Tibial nerve (tissue), 4 donors: ENCODE measurements at regions not wholly inside any gene's neighbourhood (a gene's known extent, or its start where the extent isn't known, plus 50 kb on each side); places are given as distances from the start of the nearest gene placed in this dataset.

ENCODE experiments used
- DNase-seq, 2 donors: peaks; one replicate each; pipeline ENCODE4 v3.0.0-alpha.2; 2019; ENCODE audit warnings: low spot score in 2 of 2
- H3K27ac ChIP-seq, 4 donors: fragments of 200-600 bp; sonication (generic) in 3 of 4; one replicate each; pipeline ENCODE4 v1.5.1; 2017 to 2019; ENCODE audit warnings: mild to moderate bottlenecking in 1 of 4
- H3K27me3 ChIP-seq, 2 donors: fragments of 200-600 bp; sonication (generic) in 1 of 2; one replicate each; pipeline versions ENCODE4 v1.5.1 to v1.6.0; 2017 to 2019
- H3K36me3 ChIP-seq, 3 donors: fragments of 200-600 bp; sonication (generic); one replicate each; pipeline ENCODE4 v1.5.1; 2018 to 2019
- H3K4me1 ChIP-seq, 4 donors: fragments of 200-600 bp; sonication (generic) in 3 of 4; one replicate each; pipeline ENCODE4 v1.5.1; 2017 to 2019
- H3K4me3 ChIP-seq, 4 donors: fragments of 200-600 bp; sonication (generic) in 3 of 4; one replicate each; pipeline ENCODE4 v1.5.1; 2017 to 2019; ENCODE audit warnings: mild to moderate bottlenecking in 1 of 4, moderate library complexity in 1 of 4
- H3K9me3 ChIP-seq, 4 donors: fragments of 200-600 bp; sonication (generic) in 3 of 4; one replicate each; pipeline ENCODE4 v1.5.1; 2017 to 2019
- EP300 ChIP-seq, 2 donors: sonication (generic); formaldehyde crosslinking; IDR thresholded peaks; one replicate each; pipeline ENCODE4 v1.6.1; 2017; ENCODE audit warnings: antibody characterized with exemption in 2 of 2, mild to moderate bottlenecking in 1 of 2
- POLR2A ChIP-seq, 2 donors: fragments of 450-650 bp; IDR thresholded peaks; one replicate each; pipeline ENCODE4 v1.6.1; 2017; ENCODE audit warnings: antibody characterized with exemption in 2 of 2, mild to moderate bottlenecking in 2 of 2, moderate library complexity in 2 of 2
- WGBS, 2 donors: methylation state at CpG; one replicate each; pipeline ENCODE4 v1.1.5; 2018; 5-methylcytosine and 5-hydroxymethylcytosine counted together
- TF ChIP-seq, protein P1 (sequence below), 5 experiments: fragments of 200-600 bp in 3 of 5; fragments of 450-650 bp in 2 of 5; sonication (generic) in 3 of 5; IDR thresholded peaks; one replicate each; pipeline ENCODE4 v1.5.1; 2016 to 2019; ENCODE audit warnings: antibody characterized with exemption in 5 of 5, mild to moderate bottlenecking in 3 of 5, moderate library complexity in 2 of 5

DNA sequence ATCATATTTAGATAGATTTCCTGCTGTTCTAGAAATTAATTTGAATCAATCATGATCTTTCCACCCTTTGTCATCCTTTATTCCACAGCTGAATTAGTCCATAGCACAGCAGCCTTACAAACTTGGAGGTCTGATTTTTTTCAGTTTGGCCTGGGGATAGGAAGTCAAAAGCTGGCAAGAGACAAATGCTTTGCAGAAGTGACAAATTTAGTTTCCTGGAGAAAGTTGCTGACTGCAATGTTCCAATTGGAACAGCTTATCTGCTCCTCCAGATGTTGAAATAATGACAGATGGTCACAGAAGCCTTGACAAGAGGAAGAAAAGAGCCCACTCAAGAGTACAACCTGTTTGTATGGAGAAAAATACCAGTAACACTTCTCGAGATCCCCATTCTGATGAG, 1276.1 kb upstream of the CDH8 start:
- H3K27me3 ChIP-seq = no peaks in the 10 kb centered on the region
- H3K9me3 ChIP-seq = no peaks in the 10 kb centered on the region
- no peak for DNase-seq
- no peaks in the 10 kb centered on the region for H3K36me3 ChIP-seq
- WGBS, 2 donors = 48 to 76% methylated on average over 1 of the region's 1 CpG
- H3K4me1 ChIP-seq = no peaks in the 10 kb centered on the region
- H3K4me3 ChIP-seq = no peak overlapping the region
- no peak overlapping the region for H3K27ac ChIP-seq
- TF ChIP-seq POLR2A (IDR thresholded peaks at IDR 0.05) = no peak
- peak in 1 of 2 donors; percentile 21 for TF ChIP-seq EP300 (IDR thresholded peaks at IDR 0.05)

DNA sequence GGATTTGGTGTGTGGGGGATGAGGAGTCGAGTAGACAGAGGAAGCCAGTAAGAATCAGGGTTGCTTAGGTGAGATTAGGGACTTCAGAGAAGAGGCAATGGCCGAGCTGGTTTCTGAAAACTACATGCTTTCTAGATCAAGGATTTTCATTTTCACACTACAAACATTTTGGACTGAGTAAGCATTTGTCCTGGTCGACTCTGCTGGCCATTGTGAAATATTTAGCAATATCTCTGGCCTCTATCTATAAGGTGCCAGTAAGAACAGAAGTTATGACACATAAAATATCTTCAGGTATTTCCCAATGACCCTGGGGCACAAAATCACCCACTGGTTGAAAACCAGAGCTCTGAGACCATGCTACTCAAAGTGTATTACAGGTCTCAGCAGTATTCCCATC, 1275.1 kb upstream of the CDH8 start:
- no peak for DNase-seq
- no peaks in the 10 kb centered on the region for H3K9me3 ChIP-seq
- H3K4me1 ChIP-seq = no peaks in the 10 kb centered on the region
- H3K36me3 ChIP-seq = no peaks in the 10 kb centered on the region
- H3K27ac ChIP-seq = no peak overlapping the region
- TF ChIP-seq EP300 (IDR thresholded peaks at IDR 0.05) (no peak), POLR2A (IDR thresholded peaks at IDR 0.05) (no peak)
- TF ChIP-seq, protein P1, sequence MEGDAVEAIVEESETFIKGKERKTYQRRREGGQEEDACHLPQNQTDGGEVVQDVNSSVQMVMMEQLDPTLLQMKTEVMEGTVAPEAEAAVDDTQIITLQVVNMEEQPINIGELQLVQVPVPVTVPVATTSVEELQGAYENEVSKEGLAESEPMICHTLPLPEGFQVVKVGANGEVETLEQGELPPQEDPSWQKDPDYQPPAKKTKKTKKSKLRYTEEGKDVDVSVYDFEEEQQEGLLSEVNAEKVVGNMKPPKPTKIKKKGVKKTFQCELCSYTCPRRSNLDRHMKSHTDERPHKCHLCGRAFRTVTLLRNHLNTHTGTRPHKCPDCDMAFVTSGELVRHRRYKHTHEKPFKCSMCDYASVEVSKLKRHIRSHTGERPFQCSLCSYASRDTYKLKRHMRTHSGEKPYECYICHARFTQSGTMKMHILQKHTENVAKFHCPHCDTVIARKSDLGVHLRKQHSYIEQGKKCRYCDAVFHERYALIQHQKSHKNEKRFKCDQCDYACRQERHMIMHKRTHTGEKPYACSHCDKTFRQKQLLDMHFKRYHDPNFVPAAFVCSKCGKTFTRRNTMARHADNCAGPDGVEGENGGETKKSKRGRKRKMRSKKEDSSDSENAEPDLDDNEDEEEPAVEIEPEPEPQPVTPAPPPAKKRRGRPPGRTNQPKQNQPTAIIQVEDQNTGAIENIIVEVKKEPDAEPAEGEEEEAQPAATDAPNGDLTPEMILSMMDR (IDR thresholded peaks at IDR 0.05) = no peak
- 65 to 67% methylated on average over 3 of the region's 3 CpGs for WGBS, 2 donors
- H3K4me3 ChIP-seq = no peak overlapping the region
- H3K27me3 ChIP-seq = no peaks in the 10 kb centered on the region

DNA sequence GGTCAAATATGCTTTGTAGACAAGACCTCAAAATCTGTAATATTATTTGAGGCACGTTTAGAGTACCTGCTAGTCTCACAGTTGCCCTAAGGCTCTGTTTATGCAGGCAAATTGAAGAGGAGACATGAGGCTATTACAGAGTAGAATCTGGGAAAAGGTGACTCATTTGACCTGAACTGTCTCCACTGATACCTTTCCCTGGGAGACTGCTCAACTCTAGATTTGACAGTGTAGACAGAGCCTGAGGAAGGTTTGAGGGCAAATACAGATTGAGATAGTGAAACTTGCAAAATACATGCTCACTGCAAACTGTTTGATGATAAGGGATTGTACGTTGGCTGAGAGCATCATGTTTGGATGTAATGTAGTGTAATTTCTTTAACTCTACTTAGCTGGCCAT, 1266.6 kb upstream of the CDH8 start:
- no peaks in the 10 kb centered on the region for H3K9me3 ChIP-seq
- no peak for TF ChIP-seq POLR2A (IDR thresholded peaks at IDR 0.05)
- TF ChIP-seq EP300 (IDR thresholded peaks at IDR 0.05) = no peak
- TF ChIP-seq, protein P1 (IDR thresholded peaks at IDR 0.05) = no peak
- 58 to 66% methylated on average over 2 of the region's 2 CpGs for WGBS, 2 donors
- H3K27ac ChIP-seq = no peak overlapping the region
- H3K27me3 ChIP-seq = no peaks in the 10 kb centered on the region
- no peaks in the 10 kb centered on the region for H3K36me3 ChIP-seq
- H3K4me1 ChIP-seq = no peaks in the 10 kb centered on the region
- H3K4me3 ChIP-seq = no peak overlapping the region
- no peak for DNase-seq

DNA sequence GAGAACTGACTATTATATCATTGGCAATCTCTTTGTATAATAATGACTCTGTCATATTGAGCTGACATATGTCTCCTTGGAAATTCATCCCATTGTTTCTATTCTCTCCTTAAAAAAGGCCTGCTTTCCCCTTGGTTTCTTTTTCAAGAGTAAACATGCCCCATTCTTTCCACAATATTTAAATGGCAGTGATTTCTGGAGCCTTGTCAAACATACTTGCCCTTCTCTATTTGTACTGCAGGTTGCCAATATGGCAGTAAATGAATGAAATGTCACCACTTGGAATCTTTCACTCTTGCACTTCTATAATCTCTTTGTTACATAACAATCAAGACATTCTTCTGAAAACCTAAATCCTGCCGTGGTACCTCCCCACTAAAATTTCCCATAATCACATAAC, 1265.1 kb upstream of the CDH8 start:
- Histone ChIP-seq H3K27ac (no peak overlapping the region), H3K4me3 (no peak overlapping the region), H3K9me3 (no peaks in the 10 kb centered on the region), H3K4me1 (no peaks in the 10 kb centered on the region), H3K36me3 (no peaks in the 10 kb centered on the region), H3K27me3 (no peaks in the 10 kb centered on the region)
- WGBS, 2 donors = 35 to 44% methylated on average over 1 of the region's 1 CpG
- TF ChIP-seq EP300 (IDR thresholded peaks at IDR 0.05) = no peak
- no peak for TF ChIP-seq POLR2A (IDR thresholded peaks at IDR 0.05)
- TF ChIP-seq, protein P1 (IDR thresholded peaks at IDR 0.05) = no peak
- no peak for DNase-seq

DNA sequence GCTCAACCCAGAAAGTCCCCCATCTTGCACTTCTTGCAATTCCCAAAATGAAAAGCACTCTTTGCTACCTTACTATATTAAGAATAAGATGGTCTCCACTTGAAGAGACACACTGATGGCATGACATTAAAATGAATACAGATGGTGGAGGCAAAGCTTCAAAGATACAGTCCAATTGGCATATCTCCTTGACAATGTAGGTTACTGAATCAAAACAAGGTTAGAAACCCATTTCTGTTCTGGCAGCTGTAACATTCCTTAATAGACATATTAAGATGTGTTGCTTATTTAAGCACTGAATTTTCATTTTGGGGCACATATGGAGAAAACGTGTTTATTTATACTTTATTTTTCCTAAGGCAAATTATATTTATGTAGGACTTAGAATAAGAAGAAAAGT, 1262.8 kb upstream of the CDH8 start:
- WGBS, 2 donors = 69 to 79% methylated on average over 1 of the region's 1 CpG
- Histone ChIP-seq H3K4me3 (no peak overlapping the region), H3K36me3 (no peaks in the 10 kb centered on the region), H3K9me3 (no peaks in the 10 kb centered on the region), H3K27ac (no peak overlapping the region), H3K27me3 (no peaks in the 10 kb centered on the region), H3K4me1 (no peaks in the 10 kb centered on the region)
- TF ChIP-seq EP300 (IDR thresholded peaks at IDR 0.05) (no peak), POLR2A (IDR thresholded peaks at IDR 0.05) (no peak)
- TF ChIP-seq, protein P1 (IDR thresholded peaks at IDR 0.05) = no peak
- no peak for DNase-seq

DNA sequence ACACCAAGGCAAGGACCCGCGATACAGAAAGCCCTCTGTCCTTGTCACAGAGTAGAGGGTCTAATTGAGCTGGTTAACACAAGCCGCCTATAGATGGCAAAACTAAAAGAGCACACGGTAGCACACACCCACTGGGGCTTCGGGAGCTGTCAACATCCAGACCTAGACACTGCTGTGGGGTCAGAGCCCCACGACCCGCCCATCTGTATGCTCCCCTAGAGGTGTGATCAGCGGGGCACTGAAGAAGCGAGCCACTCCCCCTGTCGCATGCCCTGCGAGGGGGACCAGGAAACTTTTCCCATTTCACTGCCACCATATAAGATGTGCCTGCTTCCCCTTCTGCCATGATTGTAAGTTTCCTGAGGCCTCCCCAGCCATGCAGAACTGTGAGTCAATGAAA, 1255.8 kb upstream of the CDH8 start:
- no peak for DNase-seq
- TF ChIP-seq POLR2A (IDR thresholded peaks at IDR 0.05) (no peak), EP300 (IDR thresholded peaks at IDR 0.05) (no peak)
- TF ChIP-seq, protein P1 (IDR thresholded peaks at IDR 0.05) = no peak
- no peaks in the 10 kb centered on the region for H3K36me3 ChIP-seq
- no peak overlapping the region for H3K4me3 ChIP-seq
- H3K9me3 ChIP-seq = no peaks in the 10 kb centered on the region
- WGBS, 2 donors = 87 to 91% methylated on average over 11 of the region's 11 CpGs
- H3K4me1 ChIP-seq = no peaks in the 10 kb centered on the region
- H3K27ac ChIP-seq = no peak overlapping the region
- no peaks in the 10 kb centered on the region for H3K27me3 ChIP-seq
